ENCODE measurements at regions not wholly inside any gene's neighbourhood (a gene's known extent, or its start where the extent isn't known, plus 50 kb on each side); places are given as distances from the start of the nearest gene placed in this dataset.

DNA sequence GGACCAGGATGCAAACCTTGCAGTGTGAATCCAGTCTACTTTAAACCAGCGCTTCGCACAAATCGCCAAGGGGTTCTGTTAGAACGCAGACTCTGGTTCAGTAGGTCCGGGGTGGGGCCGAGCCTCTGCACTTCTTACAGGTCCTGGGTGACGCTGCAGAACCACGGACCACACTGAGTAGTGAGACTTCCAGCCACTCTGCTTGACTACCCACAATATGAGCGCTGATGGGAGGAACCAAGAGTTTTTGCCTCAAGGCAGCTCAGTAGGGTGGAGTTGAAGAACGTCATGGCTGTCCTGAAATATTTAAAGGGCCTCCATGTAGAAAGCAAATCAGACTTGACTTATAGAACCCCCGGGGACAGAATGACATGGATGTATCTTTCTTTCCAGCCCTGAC lies 138.0 kb upstream of the CRY1 start:
- no peak for TF ChIP-seq FOXP2 (optimal IDR thresholded peaks at IDR 0.05; ENCODE audit: borderline replicate concordance, extremely low read depth, extremely low read length, insufficient read depth)
- TF ChIP-seq, protein P1, sequence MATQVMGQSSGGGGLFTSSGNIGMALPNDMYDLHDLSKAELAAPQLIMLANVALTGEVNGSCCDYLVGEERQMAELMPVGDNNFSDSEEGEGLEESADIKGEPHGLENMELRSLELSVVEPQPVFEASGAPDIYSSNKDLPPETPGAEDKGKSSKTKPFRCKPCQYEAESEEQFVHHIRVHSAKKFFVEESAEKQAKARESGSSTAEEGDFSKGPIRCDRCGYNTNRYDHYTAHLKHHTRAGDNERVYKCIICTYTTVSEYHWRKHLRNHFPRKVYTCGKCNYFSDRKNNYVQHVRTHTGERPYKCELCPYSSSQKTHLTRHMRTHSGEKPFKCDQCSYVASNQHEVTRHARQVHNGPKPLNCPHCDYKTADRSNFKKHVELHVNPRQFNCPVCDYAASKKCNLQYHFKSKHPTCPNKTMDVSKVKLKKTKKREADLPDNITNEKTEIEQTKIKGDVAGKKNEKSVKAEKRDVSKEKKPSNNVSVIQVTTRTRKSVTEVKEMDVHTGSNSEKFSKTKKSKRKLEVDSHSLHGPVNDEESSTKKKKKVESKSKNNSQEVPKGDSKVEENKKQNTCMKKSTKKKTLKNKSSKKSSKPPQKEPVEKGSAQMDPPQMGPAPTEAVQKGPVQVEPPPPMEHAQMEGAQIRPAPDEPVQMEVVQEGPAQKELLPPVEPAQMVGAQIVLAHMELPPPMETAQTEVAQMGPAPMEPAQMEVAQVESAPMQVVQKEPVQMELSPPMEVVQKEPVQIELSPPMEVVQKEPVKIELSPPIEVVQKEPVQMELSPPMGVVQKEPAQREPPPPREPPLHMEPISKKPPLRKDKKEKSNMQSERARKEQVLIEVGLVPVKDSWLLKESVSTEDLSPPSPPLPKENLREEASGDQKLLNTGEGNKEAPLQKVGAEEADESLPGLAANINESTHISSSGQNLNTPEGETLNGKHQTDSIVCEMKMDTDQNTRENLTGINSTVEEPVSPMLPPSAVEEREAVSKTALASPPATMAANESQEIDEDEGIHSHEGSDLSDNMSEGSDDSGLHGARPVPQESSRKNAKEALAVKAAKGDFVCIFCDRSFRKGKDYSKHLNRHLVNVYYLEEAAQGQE (IDR thresholded peaks at IDR 0.05; ENCODE audit: insufficient read depth in 1 of 2, low read depth in 2 of 2, low read length in 2 of 2) = no peak
- no peak for TF ChIP-seq POLR2AphosphoS5 (IDR thresholded peaks at IDR 0.05; ENCODE audit: low read depth, low read length)
- TF ChIP-seq SIN3A (IDR thresholded peaks at IDR 0.05; ENCODE audit: borderline replicate concordance, insufficient read depth, low read length) = no peak
- TF ChIP-seq TAF1 (IDR thresholded peaks at IDR 0.05; ENCODE audit: borderline replicate concordance, insufficient read depth, low read length) = no peak

DNA sequence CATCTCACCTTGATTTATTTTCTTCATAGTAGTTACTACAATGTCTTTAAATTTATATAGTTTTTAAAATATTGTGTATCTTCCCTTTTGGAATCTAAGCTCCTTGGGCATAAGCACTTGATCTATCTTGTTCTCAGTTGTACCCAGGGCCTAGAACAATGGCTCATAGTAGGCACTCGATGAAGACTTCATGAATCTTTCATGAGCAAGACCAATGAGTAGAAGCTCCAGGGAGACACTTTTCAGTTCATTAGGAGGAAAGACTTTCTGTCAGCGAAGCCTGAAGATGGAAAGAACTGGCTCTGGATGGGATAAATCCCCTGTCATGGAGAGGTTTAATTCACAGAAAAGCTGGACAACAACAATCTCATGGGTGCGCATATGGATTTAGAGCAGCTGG lies 140.2 kb upstream of the CRY1 start:
- TF ChIP-seq TAF1 (IDR thresholded peaks at IDR 0.05; ENCODE audit: borderline replicate concordance, insufficient read depth, low read length) = no peak
- TF ChIP-seq, protein P1 (IDR thresholded peaks at IDR 0.05; ENCODE audit: insufficient read depth in 1 of 2, low read depth in 2 of 2, low read length in 2 of 2) = no peak
- TF ChIP-seq FOXP2 (optimal IDR thresholded peaks at IDR 0.05; ENCODE audit: borderline replicate concordance, extremely low read depth, extremely low read length, insufficient read depth) = no peak
- no peak for TF ChIP-seq SIN3A (IDR thresholded peaks at IDR 0.05; ENCODE audit: borderline replicate concordance, insufficient read depth, low read length)
- TF ChIP-seq POLR2AphosphoS5 (IDR thresholded peaks at IDR 0.05; ENCODE audit: low read depth, low read length) = no peak

DNA sequence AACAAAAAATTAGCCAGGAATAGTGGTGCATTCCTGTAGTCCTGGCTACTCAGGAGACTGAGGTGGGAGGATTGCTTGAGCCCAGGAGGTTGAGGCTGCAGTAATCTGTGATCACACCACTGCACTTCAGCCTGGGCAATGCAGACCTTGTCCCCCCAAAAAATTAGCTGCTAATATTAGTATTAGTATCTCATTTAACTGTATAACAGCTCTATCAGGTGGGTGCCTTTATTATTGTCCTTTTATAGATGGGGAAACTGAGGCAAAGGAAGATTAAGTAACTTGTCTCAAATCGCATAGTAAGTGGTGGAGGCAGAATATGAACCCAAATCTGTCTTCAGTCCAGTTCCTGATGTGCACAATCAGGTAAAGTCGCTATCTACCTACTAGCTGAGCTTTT lies 142.3 kb upstream of the CRY1 start:
- TF ChIP-seq FOXP2 (optimal IDR thresholded peaks at IDR 0.05; ENCODE audit: borderline replicate concordance, extremely low read depth, extremely low read length, insufficient read depth) = no peak
- TF ChIP-seq, protein P1 (IDR thresholded peaks at IDR 0.05; ENCODE audit: insufficient read depth in 1 of 2, low read depth in 2 of 2, low read length in 2 of 2) = no peak
- TF ChIP-seq POLR2AphosphoS5 (IDR thresholded peaks at IDR 0.05; ENCODE audit: low read depth, low read length) = no peak
- no peak for TF ChIP-seq TAF1 (IDR thresholded peaks at IDR 0.05; ENCODE audit: borderline replicate concordance, insufficient read depth, low read length)
- TF ChIP-seq SIN3A (IDR thresholded peaks at IDR 0.05; ENCODE audit: borderline replicate concordance, insufficient read depth, low read length) = no peak

DNA sequence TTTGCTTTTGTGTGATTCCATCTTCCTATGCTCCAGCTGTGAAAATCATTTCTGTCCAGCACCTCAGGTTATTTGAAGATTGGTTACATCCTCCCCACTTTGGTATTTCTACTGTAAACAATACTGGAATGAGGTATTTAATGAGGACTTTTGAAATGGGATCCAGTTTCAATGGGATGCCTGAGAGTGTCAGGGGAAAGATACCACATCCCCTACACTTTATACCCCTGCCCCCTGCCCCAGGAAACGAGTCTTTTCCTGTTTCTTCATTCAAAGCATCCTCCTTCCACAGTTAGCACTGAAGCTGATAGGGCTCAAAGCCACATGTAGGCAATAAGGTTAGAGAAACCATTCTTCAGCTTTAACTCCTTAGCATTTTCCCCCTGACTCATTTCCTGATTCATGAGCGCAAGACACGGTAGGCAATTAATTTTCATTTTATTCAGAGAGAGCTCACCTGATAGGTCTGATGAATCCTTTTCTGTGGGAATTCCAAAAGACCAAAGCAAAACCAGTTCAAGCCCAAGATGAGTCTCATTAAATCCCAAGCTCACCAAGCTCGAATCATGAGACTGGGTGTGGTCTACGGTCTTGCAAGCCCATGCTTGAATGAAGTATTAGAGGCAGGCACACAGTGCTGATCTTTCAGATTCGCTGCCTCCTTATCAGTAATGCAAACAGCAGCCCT lies 143.6 kb upstream of the CRY1 start:
- TF ChIP-seq POLR2AphosphoS5 (IDR thresholded peaks at IDR 0.05; ENCODE audit: low read depth, low read length) = no peak
- no peak for TF ChIP-seq SIN3A (IDR thresholded peaks at IDR 0.05; ENCODE audit: borderline replicate concordance, insufficient read depth, low read length)
- TF ChIP-seq TAF1 (IDR thresholded peaks at IDR 0.05; ENCODE audit: borderline replicate concordance, insufficient read depth, low read length) = no peak
- no peak for TF ChIP-seq FOXP2 (optimal IDR thresholded peaks at IDR 0.05; ENCODE audit: borderline replicate concordance, extremely low read depth, extremely low read length, insufficient read depth)
- TF ChIP-seq, protein P1 (IDR thresholded peaks at IDR 0.05; ENCODE audit: insufficient read depth in 1 of 2, low read depth in 2 of 2, low read length in 2 of 2) = no peak
